GM19438 (cell line): ENCODE measurements at regions not wholly inside any gene's neighbourhood (a gene's known extent, or its start where the extent isn't known, plus 50 kb on each side); places are given as distances from the start of the nearest gene placed in this dataset.
"Not testable (repeated sequence)": the region's sequence is repeated elsewhere in the genome, so short reads cannot be mapped to it uniquely, and the experiment has no call there.

Experiments used
- ATAC-seq: cut with Tn5 transposase; IDR thresholded peaks from one replicate; pipeline ENCODE4 v1.9.1; 2021; ENCODE audit warnings: low read depth; ENCODE audit not compliant: unreplicated experiment

GRCh38 chr13:78881751-78882150, 222.8 kb upstream of the OBI1 start:
- ATAC-seq: no peak

DNA sequence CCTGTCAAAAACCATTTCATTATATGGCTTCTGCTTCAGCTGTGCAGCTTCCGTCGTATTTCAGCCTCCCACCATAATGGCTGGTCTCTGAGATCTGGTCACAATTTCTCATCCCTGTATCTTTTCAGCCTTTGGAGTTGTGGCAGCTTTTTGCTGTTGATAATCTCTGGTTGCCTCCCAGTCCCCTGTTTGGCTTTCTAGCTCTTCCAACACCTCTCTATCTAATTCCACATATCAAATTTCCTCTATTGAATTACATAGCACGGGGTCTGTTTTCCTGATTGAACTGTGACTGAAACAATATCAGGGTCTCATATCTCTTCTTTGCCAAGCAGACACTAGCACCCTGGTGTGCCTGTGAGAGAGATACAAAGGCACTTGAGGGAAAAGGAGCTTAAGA, 222.1 kb upstream of the OBI1 start:
- ATAC-seq: no peak

- no peak for ATAC-seq
Observed at GRCh38 chr13:78876915-78877549, 218.1 kb upstream of the OBI1 start.

DNA sequence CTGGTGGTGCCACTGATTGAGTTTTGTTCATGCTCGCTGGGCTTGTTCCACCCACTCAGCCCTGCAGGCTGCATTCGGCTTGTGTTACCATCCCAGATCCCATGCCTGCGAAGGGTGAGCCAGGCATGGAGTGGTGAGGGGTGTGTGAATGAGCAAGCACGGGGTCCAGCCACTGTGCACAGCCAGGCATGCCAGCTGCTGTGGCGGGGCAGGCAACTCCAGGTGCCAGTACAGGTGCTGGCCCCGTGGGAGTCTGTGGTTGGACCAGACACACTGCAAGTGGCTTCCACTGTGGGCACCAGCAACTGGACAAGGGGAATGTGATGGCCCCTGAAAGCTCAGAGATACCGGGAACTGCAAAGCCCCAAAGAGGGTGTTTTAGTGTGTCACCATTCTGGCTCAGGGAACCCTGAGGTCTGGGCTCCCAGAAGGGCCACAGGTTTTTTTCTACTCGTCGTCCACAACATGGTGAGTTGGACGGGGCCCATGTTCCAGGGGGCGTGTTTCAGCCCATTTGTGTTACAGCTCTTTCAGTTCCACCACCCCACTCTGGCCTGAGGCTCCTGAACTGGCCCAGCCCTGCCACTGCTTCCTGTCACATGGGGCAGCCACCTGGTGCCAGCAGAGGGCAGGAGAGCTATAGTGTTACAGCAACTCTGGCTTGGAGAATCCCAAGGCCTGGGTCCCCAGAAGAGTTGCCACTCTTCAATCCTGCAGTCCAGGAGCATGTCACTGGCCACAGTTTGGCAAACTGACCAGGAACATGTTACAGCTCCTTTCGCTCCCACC, 217.0 kb upstream of the OBI1 start:
- ATAC-seq: no peak

GRCh38 chr13:78868991-78869390, 210.0 kb upstream of the OBI1 start:
- ATAC-seq: no peak

- ATAC-seq: no peak
Observed at GRCh38 chr13:78867655-78868054, 208.7 kb upstream of the OBI1 start.

DNA sequence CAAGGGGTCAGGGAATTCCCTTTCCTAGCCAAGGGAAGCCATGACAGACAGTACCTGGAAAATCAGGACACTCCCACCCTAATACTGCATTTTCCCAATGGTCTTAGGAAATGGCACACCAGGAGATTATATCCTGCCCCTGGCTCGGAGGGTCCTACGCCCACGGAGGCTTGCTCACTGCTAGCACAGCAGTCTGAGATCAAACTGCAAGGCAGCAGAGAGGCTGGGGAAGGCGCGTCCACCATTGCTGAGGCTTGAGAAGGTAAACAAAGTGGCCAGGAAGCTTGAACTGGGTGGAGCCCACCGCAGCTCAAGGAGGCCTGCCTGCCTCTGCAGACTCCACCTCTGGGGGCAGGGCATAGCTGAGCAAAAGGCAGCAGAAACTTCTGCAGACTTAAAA, 207.1 kb upstream of the OBI1 start:
- not testable (repeated sequence) for ATAC-seq

DNA sequence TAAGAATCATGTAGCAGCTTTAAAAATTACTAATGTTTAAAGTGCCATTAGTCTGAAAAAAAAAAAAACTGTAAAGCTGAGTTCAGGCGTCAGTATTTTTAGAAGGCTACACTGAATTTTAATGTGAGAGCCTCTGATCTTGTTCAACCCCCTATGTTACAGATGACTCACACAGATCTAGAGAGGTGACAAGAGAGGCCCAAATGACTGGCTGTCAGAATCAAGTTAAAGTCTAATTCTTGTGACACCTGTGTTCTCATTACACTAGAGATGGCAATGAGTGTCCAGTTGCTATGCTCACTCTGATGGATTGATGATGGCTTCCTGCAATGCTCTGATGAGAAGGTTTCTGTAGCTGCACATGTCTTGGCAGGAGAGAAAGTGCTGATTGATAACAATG, 203.5 kb upstream of the OBI1 start:
- no peak for ATAC-seq

DNA sequence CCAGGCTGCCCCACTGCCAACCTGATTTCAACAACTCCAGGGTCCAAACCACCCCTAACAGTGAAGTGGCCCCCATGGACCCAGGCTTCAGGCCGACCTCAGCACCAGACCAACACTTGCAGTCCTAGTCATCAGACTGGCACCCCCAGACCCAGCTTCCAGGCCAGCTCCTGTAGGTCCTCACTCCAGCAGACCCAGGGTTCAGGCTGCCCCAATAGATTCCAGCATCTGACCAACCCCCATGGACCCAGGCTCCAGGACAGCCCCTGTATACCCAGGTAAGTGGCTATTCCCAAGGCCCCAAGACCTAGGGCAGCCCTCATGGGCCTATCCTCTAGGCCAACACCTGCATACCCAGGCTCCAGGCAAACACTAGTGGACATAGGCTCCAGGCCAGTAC, 193.8 kb upstream of the OBI1 start:
- no peak for ATAC-seq

- ATAC-seq: no peak
Observed at GRCh38 chr13:78845656-78846365, 186.9 kb upstream of the OBI1 start.

DNA sequence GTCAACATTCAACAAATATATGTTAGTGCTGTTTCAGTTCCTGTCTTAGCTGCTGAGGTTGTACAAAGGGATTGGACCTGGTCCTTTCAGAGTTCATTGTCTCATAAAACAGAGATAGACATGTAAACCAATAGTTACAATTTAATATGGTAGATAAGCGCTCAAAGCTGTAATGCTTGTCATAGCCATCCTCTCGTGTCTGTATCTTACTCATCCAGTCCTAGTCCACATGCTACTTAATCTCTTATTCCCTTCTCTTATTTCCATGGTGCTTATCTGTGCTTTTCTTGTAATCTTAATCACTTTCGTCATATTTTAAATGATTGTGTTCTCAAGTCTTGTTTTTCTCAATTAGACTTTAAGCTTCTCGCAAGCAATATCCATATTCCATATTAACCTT, 185.2 kb upstream of the OBI1 start:
- no peak for ATAC-seq

GRCh38 chr13:78841358-78841963, 182.5 kb upstream of the OBI1 start:
- no peak for ATAC-seq

DNA sequence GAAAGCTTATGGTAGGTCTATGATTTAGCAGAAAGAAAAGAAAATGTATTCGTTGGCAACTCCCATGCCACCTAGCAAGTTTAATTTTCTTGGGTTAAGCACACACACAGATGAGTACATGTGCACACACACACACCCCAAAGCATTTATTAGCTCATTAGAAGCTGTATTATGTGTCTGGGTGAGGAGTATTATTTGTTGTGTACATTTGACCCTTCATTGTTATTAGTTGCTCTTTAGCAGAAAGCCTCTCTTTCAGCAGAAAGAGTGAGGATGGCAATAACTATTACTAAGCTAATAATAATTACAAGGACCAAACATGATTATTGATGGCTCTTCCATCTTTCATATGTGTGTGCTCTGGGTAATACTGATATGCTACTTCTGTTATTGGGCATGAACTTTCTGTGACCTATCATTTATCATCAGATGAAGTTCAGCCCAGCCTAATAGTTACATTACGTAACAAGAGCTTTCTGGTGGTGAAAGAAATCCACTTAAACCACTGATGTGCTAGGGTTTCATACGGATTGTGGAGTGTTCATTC, 177.4 kb upstream of the OBI1 start:
- ATAC-seq: no peak

GRCh38 chr13:78832461-78832860, 173.5 kb upstream of the OBI1 start:
- no peak for ATAC-seq

GRCh38 chr13:78830508-78830907, 171.6 kb upstream of the OBI1 start:
- ATAC-seq: no peak

- ATAC-seq: no peak
Observed at GRCh38 chr13:78829821-78830220, 170.9 kb upstream of the OBI1 start.

DNA sequence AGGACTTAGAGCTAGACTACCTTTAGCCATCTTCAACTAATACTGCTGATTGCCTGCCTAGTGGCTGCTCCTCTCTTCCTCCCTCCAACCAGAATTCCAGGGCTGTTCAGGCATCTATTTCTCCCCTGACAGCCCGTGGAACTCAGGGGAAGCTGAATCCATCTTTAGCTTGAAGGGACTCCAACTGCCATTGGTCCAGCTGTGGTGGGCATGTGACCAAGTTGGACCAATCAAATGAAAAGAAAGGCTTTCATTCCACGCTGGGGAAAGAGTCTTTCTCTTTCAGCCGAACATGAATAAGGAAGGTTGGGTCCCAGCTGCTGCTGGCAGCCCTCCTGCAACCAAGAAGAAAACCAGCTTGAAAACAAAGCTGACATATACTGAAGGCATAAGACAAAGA, 168.5 kb upstream of the OBI1 start:
- no peak for ATAC-seq

GRCh38 chr13:78826936-78827335, 168.0 kb upstream of the OBI1 start:
- ATAC-seq: no peak

DNA sequence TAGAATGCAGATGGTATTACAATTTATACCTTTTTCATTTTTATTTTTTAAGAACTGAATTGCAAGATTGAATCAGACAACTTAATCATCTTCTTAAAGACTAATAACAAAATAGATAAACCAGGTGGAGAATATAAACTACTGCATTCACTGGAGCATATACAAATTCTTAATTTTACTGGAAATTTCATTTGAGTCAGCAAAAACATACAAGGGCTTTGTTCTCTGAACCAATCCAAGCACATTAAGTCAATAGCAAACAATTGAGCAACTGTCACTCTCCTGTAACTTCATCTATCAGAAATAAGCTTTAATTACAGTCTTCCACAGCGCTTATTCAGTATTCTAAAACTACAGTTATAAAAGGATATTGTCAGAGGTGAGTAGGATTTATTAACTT, 167.4 kb upstream of the OBI1 start:
- ATAC-seq: no peak

DNA sequence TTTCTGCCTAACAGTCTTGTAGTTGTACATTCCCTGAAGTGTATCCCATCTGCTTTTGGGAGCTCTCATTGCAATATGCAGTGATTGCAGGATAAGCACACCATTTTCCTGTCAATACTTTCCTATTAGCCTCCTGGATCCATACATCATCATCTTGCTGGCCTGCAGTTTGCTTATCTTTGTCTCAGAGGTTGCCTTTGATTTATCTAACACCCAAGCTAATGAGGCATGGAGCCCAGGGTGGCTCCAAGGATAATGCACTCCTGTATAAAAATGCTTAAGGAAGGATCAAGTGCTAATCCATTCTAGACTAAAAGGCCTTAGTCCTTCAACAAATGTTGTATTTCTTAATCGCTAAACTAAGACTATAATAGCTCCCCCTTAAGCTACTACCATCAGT, 161.6 kb upstream of the OBI1 start:
- no peak for ATAC-seq

DNA sequence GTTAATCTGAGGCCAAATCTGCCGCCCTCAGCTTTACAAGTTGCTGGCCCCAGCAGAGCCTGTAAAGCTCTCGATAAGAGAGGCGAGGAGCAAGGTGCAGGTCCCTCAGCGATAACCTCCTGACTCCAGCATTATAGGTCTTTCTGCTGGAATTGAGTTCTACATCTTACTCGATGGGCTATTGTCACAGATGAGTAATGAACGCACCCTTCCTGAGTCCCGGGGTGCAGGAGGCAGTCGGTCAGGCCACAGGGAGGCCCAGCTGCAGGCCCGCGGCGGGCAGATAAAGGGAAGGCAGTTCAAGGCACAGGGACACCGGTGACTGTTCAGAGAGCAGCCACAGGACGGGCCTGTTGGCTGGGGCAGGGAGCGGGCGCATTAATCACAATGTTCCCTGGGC, 157.6 kb upstream of the OBI1 start:
- ATAC-seq: no peak
